IPS-15b (cell line): ENCODE measurements at regions not wholly inside any gene's neighbourhood (a gene's known extent, or its start where the extent isn't known, plus 50 kb on each side); places are given as distances from the start of the nearest gene placed in this dataset.

ENCODE experiments used
- H3K27me3 ChIP-seq: one replicate; pipeline ENCODE4 v1.6.1; 2013; ENCODE audit warnings: low read length; ENCODE audit not compliant: control insufficient read depth, insufficient read depth
- H3K36me3 ChIP-seq: one replicate; pipeline ENCODE4 v1.6.1; 2013; ENCODE audit warnings: low read length; ENCODE audit not compliant: control insufficient read depth, insufficient read depth
- H3K4me1 ChIP-seq: one replicate; pipeline ENCODE4 v1.6.1; 2013; ENCODE audit warnings: mild to moderate bottlenecking, low read length; ENCODE audit not compliant: control insufficient read depth, insufficient read depth
- H3K4me3 ChIP-seq: one replicate; pipeline ENCODE4 v1.5.1; 2013; ENCODE audit warnings: low read depth, low read length
- H3K9ac ChIP-seq: one replicate; pipeline ENCODE4 v1.6.1; 2013; ENCODE audit warnings: low read depth, mild to moderate bottlenecking, low read length
- H3K9me3 ChIP-seq: one replicate; pipeline ENCODE4 v1.6.1; 2013; ENCODE audit warnings: mild to moderate bottlenecking, low read length; ENCODE audit not compliant: control insufficient read depth, insufficient read depth

- H3K4me3 ChIP-seq, result no peak overlapping the region
- no peaks in the 10 kb centered on the region for H3K36me3 ChIP-seq
- no peaks in the 10 kb centered on the region for H3K9me3 ChIP-seq
- no peak overlapping the region for H3K9ac ChIP-seq
- no peaks in the 10 kb centered on the region for H3K4me1 ChIP-seq
- no peaks in the 10 kb centered on the region for H3K27me3 ChIP-seq
Measured at GRCh38 chrX:107576392-107576791, 51.9 kb upstream of the PRPS1 start.

- H3K36me3 ChIP-seq, result no peaks in the 10 kb centered on the region
- H3K27me3 ChIP-seq, result no peaks in the 10 kb centered on the region
- no peak overlapping the region for H3K9ac ChIP-seq
- no peaks in the 10 kb centered on the region for H3K4me1 ChIP-seq
- H3K9me3 ChIP-seq, result no peaks in the 10 kb centered on the region
- no peak overlapping the region for H3K4me3 ChIP-seq
Measured at GRCh38 chrX:107576841-107577240, 51.5 kb upstream of the PRPS1 start.

- H3K36me3 ChIP-seq, result no peaks in the 10 kb centered on the region
- H3K9ac ChIP-seq, result no peak overlapping the region
- no peaks in the 10 kb centered on the region for H3K4me1 ChIP-seq
- H3K27me3 ChIP-seq, result no peaks in the 10 kb centered on the region
- H3K4me3 ChIP-seq, result no peak overlapping the region
- H3K9me3 ChIP-seq, result no peaks in the 10 kb centered on the region
Measured at GRCh38 chrX:107577933-107578332, 50.4 kb upstream of the PRPS1 start.
